ENCODE measurements at regions not wholly inside any gene's neighbourhood (a gene's known extent, or its start where the extent isn't known, plus 50 kb on each side); places are given as distances from the start of the nearest gene placed in this dataset.
"Not testable (repeated sequence)": the region's sequence is repeated elsewhere in the genome, so short reads cannot be mapped to it uniquely, and the experiment has no call there.

DNA sequence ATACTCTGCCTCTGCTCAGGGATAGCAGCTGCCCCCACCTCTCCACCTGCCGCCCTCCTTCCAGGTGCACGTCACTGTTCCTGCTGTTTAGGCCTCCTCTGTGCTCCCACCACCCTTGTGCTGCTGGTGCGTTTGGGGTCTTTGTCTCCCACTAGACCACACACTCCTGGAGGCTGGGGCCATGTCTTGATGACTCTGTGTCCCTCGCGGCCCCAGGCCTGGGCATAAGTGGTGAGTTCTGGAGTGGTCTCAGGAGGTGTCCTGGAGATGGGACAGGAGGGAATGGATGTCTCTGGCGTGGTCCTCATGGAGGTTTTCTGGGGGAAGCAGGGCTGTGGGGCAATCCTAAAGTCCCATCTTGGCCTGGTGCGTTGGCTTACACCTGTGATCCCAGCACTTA is 132.1 kb downstream of the TFCP2L1 start:
- no peak for DNase-seq

DNA sequence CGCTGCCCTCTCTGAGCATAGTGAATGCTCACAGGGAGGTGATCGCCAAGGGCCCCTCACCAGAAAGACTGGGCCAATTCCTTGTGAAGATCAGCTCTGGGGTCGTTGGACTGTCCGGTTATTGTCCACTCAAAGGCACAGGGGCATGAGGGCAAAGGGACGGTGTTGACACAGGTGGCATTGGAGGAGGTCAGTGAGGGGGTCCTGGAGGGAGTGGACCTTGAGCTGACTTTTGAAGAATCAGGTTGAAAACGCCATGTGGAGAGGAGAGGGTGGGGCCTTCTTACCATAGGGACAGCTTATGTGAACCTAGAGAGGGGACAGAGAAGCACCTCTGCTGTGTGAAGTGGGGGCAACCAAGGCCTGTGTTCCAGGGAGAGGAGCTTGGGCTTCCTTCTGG is 131.5 kb downstream of the TFCP2L1 start:
- no peak for DNase-seq

DNA sequence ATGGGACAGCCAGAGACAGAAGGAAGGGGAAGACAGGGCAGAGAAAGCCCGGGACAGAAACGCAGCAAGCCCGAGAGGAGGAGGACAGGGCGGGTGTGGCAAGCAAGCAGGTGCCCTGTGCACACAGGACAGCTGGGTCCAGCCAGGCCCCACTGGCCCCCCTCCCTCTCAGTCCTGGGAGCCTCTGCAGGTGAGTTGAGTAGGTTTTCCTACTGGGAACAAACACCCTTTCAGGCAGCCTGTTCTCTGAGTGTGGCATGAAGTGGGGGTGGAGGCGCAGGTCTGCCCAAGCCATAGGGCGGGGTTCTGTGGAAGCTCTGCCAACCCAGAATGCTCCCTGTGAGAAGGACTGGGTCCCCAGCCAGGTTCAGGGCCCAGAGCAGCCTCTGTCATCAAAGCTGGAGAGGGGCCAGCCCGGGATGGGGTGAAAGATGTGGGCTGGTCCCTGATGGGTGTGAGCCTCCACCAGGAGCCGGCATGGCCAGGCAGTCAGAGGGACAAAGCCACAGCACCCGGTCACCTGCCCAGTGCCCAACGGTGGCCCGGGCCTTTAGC is 129.4 kb downstream of the TFCP2L1 start:
- DNase-seq = no peak

DNA sequence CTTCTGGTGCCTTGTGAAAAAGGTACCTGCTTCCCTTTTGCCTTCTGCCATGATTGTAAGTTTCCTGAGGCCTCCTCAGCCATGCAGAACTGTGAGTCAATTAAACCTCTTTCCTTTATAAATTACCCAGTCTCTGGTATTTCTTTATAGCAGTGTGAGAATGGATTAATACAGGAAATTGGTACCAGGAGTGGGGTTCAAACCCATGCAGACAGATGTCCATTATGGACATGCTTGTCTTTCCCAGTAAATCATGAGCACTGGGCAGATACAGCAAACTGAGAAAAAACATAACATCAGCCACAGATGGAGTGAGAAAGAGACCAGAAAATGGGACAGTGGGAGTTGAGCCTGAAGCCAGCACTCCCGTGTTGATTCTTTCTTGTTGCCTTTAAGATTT is 127.5 kb downstream of the TFCP2L1 start:
- not testable (repeated sequence) for DNase-seq

DNA sequence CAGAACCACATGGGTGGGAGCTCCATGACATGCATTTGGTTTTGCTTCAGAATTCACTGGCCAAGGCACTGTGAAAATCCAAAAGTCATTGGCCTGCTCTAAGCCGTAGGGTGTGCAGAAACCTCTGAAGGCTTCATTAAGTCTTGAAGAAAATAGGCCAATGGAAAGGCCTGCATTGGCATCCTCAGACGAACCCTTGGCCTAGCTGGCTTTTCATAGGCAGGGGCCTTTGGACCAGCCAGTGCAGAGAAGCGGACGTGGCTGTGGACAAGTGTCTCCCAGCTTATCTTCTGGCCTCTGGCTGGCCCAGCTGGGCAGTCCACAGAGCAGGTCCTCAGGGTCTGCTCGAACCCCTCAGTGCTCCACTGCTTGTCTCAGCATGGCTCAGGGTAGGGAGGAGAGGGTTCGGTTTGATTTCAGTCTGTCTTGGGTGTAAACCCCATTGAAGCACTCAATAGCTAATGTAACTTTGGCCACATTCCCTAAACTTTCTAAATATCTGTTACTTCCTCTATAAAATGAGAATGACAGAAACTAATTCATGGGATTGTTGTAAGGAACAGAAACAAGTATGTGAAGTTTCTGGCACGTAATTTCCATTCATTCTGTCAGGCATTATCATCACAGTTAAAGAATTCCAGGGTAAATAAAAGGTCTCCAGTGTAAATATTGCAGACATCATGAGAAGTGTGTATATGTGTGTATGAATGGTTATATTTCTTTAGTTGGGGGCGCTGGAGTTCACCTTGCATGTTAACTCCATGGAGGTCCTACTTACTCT is 125.5 kb downstream of the TFCP2L1 start:
- DNase-seq = no peak

DNA sequence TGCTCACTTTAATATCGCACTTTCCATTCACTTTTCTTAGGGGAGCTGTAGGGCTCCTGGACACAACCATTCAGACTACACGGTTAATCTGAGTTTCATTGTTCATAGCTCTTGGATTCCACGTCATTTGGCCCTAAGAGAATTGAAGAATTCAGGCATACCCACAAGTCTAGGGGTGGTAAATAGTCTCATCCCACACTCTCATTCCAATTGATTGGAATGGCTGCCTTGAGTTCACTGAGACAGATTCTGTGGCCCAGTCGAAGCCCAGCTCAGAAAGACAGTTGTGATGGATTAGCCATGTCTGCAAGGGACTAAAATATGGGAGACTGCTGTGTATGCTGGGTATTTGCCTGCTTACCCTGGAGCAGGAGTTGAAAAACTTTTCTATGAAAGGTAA is 124.6 kb downstream of the TFCP2L1 start:
- DNase-seq = no peak

DNA sequence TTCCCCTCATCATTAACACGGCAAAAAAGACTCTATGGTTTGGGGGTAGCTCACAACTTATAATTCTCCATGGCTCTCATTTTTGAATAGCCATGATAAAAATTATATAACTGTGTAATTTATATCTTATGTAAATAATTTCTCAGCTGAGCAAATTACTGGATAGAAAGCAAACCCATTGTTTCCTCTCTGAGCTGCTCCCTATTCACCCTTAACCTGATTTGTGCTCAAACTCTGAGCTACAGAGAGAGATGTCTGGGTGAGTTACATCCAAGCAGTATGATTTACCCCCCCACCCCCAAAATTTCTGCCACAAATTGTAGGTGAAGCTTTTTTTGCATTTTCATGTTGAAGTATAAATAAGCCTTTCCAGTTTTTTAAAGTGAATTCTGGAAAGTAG is 123.7 kb downstream of the TFCP2L1 start:
- DNase-seq = no peak

DNA sequence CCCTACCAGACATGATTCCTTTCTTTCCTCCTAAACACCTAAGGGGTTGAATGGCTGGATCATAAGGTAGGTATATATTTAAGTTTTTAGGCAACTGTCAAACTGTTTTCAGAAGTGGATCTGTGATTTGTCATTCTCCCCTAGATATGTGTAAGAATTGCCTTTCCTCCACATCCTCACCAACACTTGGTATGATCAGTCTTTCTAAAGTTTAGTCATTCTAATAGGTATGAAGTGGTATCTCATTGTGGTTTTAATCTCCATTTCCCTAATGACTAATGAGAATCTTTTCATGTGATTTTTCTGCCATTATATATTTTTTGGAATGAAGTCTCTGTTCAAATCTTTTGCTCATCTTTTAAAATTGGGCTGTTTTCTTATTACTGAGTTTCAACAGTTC is 122.1 kb downstream of the TFCP2L1 start:
- no peak for DNase-seq

DNA sequence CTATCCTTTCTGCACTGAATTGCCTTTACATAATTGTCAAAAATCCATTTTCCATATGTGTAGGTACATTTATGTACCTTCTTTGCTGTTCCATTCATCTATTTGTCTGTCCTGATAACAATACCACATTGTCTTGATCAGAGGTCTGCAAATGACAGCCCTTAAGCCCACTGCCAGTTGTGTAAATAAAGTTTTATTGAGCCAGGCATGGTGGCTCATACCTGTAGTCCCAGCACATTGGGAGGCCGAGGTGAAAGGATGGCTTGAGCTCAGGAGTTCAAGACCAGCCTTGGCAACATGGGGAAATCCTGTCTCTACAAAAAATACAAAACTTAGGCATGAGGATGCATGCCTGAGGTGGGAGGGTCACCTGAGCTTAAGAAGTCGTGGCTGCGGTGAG is 121.0 kb downstream of the TFCP2L1 start:
- no peak for DNase-seq

DNA sequence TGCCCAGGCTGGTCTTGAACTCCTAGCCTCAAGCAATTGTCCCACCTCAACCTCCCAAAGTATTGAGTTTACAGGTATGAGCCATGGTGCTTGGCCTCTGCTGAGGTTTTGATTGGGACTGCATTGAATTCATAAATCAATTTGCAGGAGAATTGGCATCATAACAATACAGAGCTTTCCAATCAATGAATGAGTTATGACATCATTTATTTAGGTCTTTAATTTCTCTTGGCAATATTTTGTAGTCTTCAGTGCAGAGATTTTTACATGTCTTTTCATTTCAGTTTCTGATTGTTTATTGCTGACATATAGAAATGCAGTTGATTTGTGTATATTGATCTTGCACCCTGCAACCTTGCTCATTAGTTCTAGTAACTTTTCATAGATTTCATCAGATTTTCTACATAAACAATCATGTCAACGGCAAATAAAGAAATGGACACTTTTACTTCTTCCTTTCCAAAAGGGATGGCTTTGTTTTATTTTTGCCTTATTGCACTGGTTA is 119.9 kb downstream of the TFCP2L1 start:
- DNase-seq = no peak
